ENCODE measurements at regions not wholly inside any gene's neighbourhood (a gene's known extent, or its start where the extent isn't known, plus 50 kb on each side); places are given as distances from the start of the nearest gene placed in this dataset.

GRCh38 chr21:34298534-34299167 is 65.2 kb upstream of the KCNE2 start:
- no peak for DNase-seq (ENCODE audit: low spot score in 2 of 2)
- in situ Hi-C loops (cut with MboI; ENCODE audit: low sequenced_read_pairs) = no loop called here
- H3K27me3 ChIP-seq (ENCODE audit: low read depth) = no peaks in the 10 kb centered on the region

GRCh38 chr21:34299168-34299539 is 64.7 kb upstream of the KCNE2 start:
- no peak overlapping the region for H3K4me3 ChIP-seq
- no peaks in the 10 kb centered on the region for H3K4me1 ChIP-seq
- H3K9me3 ChIP-seq = no peaks in the 10 kb centered on the region
- no peaks in the 10 kb centered on the region for H3K27me3 ChIP-seq (ENCODE audit: low read depth)
- no peak for DNase-seq (ENCODE audit: low spot score in 2 of 2)
- no peaks in the 10 kb centered on the region for H3K36me3 ChIP-seq (replicated peaks)
- in situ Hi-C loops (cut with MboI; ENCODE audit: low sequenced_read_pairs) = no loop called here

More at GRCh38 chr21:34298534-34299167, 65.2 kb upstream of the KCNE2 start:
- no peaks in the 10 kb centered on the region for H3K9me3 ChIP-seq
- H3K36me3 ChIP-seq (replicated peaks) = no peaks in the 10 kb centered on the region
- H3K4me3 ChIP-seq = no peak overlapping the region
- H3K4me1 ChIP-seq = no peaks in the 10 kb centered on the region

- DNase-seq (ENCODE audit: low spot score in 2 of 2) = no peak
- no peaks in the 10 kb centered on the region for H3K9me3 ChIP-seq
- H3K36me3 ChIP-seq (replicated peaks) = no peaks in the 10 kb centered on the region
- H3K4me1 ChIP-seq = no peaks in the 10 kb centered on the region
- no peaks in the 10 kb centered on the region for H3K27me3 ChIP-seq (ENCODE audit: low read depth)
- in situ Hi-C loops (cut with MboI; ENCODE audit: low sequenced_read_pairs) = no loop called here
- H3K4me3 ChIP-seq = no peak overlapping the region
Measured at GRCh38 chr21:34302521-34302920, 61.3 kb upstream of the KCNE2 start.

GRCh38 chr21:34305605-34306604 is 57.9 kb upstream of the KCNE2 start:
- Histone ChIP-seq H3K9me3 (no peaks in the 10 kb centered on the region), H3K36me3 (replicated peaks) (no peaks in the 10 kb centered on the region), H3K27me3 (ENCODE audit: low read depth) (peaks cover 3% of the 10 kb centered on the region; the same call in 1 of the 2 replicates), H3K4me1 (no peaks in the 10 kb centered on the region), H3K4me3 (no peak overlapping the region)
- no peak for DNase-seq (ENCODE audit: low spot score in 2 of 2)
- in situ Hi-C loops (cut with MboI; ENCODE audit: low sequenced_read_pairs) = no loop called here

- Histone ChIP-seq H3K4me1 (no peaks in the 10 kb centered on the region), H3K9me3 (no peaks in the 10 kb centered on the region)
Measured at GRCh38 chr21:34307991-34308532, 55.7 kb upstream of the KCNE2 start.

GRCh38 chr21:34311561-34312330 is 52.1 kb upstream of the KCNE2 start:
- Histone ChIP-seq H3K36me3 (replicated peaks) (no peaks in the 10 kb centered on the region), H3K4me1 (peaks cover 10% of the 10 kb centered on the region), H3K27me3 (ENCODE audit: low read depth) (peaks cover 10% of the 10 kb centered on the region; the same call in 1 of the 2 replicates), H3K9me3 (no peaks in the 10 kb centered on the region; the same call in 1 of the 2 replicates), H3K4me3 (no peak overlapping the region)
- in situ Hi-C loops (cut with MboI; ENCODE audit: low sequenced_read_pairs) = no loop called here
- DNase-seq (ENCODE audit: low spot score in 2 of 2) = no peak

More at GRCh38 chr21:34307991-34308532, 55.7 kb upstream of the KCNE2 start:
- peaks cover 3% of the 10 kb centered on the region; the same call in 1 of the 2 replicates for H3K27me3 ChIP-seq (ENCODE audit: low read depth)
- H3K36me3 ChIP-seq (replicated peaks) = no peaks in the 10 kb centered on the region
- no peak overlapping the region for H3K4me3 ChIP-seq
- no peak for DNase-seq (ENCODE audit: low spot score in 2 of 2)
- in situ Hi-C loops (cut with MboI; ENCODE audit: low sequenced_read_pairs) = no loop called here

GRCh38 chr21:34313116-34313515 is 50.7 kb upstream of the KCNE2 start:
- in situ Hi-C loops (cut with MboI; ENCODE audit: low sequenced_read_pairs) = no loop called here
- Histone ChIP-seq H3K9me3 (no peaks in the 10 kb centered on the region; the same call in 1 of the 2 replicates), H3K4me3 (no peak overlapping the region), H3K27me3 (ENCODE audit: low read depth) (peaks cover 20% of the 10 kb centered on the region), H3K4me1 (peaks cover 10% of the 10 kb centered on the region), H3K36me3 (replicated peaks) (no peaks in the 10 kb centered on the region)
- no peak for DNase-seq (ENCODE audit: low spot score in 2 of 2)
